WTC11 (cell line): ENCODE measurements at regions not wholly inside any gene's neighbourhood (a gene's known extent, or its start where the extent isn't known, plus 50 kb on each side); places are given as distances from the start of the nearest gene placed in this dataset.

Source experiments
- ATAC-seq: fragments of 200-7000 bp; cut with Tn5 transposase; 2 replicates; pipeline ENCODE4 v1.10.0; 2021; ENCODE audit warnings: mild to moderate bottlenecking, moderate library complexity
- CTCF ChIA-PET: fragments of 300-600 bp; sonication (Branson Sonifier 250); formaldehyde crosslinking; loops from one replicate; lab custom pipeline; 2021; ENCODE audit warnings: antibody characterized with exemption; lab: Charles Lee
- POLR2A ChIA-PET: fragments of 350-600 bp; sonication (Branson Sonifier 250); formaldehyde crosslinking; loops from one replicate; lab custom pipeline; 2021; ENCODE audit warnings: antibody characterized with exemption; lab: Charles Lee
- DNase-seq: peaks from one replicate; pipeline ENCODE4 v3.0.0; 2021; ENCODE audit warnings: low spot score
- H3K27ac Mint-ChIP-seq: 2 replicates; pipeline ENCODE4 v1.8.0; 2021; ENCODE audit warnings: mixed read lengths
- H3K27me3 Mint-ChIP-seq: 2 replicates; pipeline ENCODE4 v1.8.0; 2021; ENCODE audit warnings: low read depth, mild to moderate bottlenecking, moderate library complexity, mixed read lengths
- H3K36me3 Mint-ChIP-seq: 2 replicates; pipeline ENCODE4 v1.8.0; 2021; ENCODE audit warnings: mixed read lengths
- H3K4me1 Mint-ChIP-seq: 2 replicates; pipeline ENCODE4 v1.8.0; 2022; ENCODE audit warnings: mixed read lengths
- H3K4me3 Mint-ChIP-seq: 2 replicates; pipeline ENCODE4 v1.8.0; 2021; ENCODE audit warnings: mild to moderate bottlenecking, moderate library complexity, mixed read lengths
- H3K9me3 Mint-ChIP-seq: 2 replicates; pipeline ENCODE4 v1.8.0; 2021; ENCODE audit warnings: mixed read lengths
- AR ChIP-seq: fragments of 250-450 bp; sonication (Bioruptor Pico); IDR thresholded peaks from 2 replicates; pipeline ENCODE4 v1.9.0; 2021; ENCODE audit warnings: mild to moderate bottlenecking
- ARID4B ChIP-seq: sonication (generic); formaldehyde crosslinking; IDR thresholded peaks from 2 replicates; pipeline ENCODE4 v1.8.0; 2023; ENCODE audit warnings: missing genetic modification reagents, mild to moderate bottlenecking, borderline replicate concordance
- ATF3 ChIP-seq: sonication (generic); formaldehyde crosslinking; conservative IDR thresholded peaks from 2 replicates; pipeline ENCODE4 v1.8.1; 2022; ENCODE audit warnings: mild to moderate bottlenecking, missing genetic modification reagents
- ELF4 ChIP-seq: sonication (generic); formaldehyde crosslinking; IDR thresholded peaks from 2 replicates; pipeline ENCODE4 v1.8.1; 2022; ENCODE audit warnings: low read depth, mild to moderate bottlenecking, moderate library complexity, missing genetic modification reagents
- EMX1 ChIP-seq: fragments of 250-450 bp; sonication (Bioruptor Pico); IDR thresholded peaks from 2 replicates; pipeline ENCODE4 v1.8.0; 2021; ENCODE audit warnings: mild to moderate bottlenecking
- ERG ChIP-seq: fragments of 250-450 bp; sonication (Bioruptor Pico); IDR thresholded peaks from 2 replicates; pipeline ENCODE4 v1.8.0; 2021; ENCODE audit warnings: mild to moderate bottlenecking
- ESRRA ChIP-seq: sonication (generic); formaldehyde crosslinking; IDR thresholded peaks from 2 replicates; pipeline ENCODE4 v1.8.1; 2022; ENCODE audit warnings: mild to moderate bottlenecking, missing genetic modification reagents, borderline replicate concordance
- FOXJ3 ChIP-seq: sonication (generic); formaldehyde crosslinking; IDR thresholded peaks from 2 replicates; pipeline ENCODE4 v1.9.0; 2021; ENCODE audit warnings: missing genetic modification reagents, mild to moderate bottlenecking, borderline replicate concordance
- GRHL2 ChIP-seq: fragments of 250-450 bp; sonication (Bioruptor Pico); IDR thresholded peaks from 2 replicates; pipeline ENCODE4 v1.8.0; 2022; ENCODE audit warnings: mild to moderate bottlenecking, moderate library complexity; ENCODE audit not compliant: insufficient replicate concordance, severe bottlenecking
- HMGXB4 ChIP-seq: sonication (generic); formaldehyde crosslinking; IDR thresholded peaks from 2 replicates; pipeline ENCODE4 v1.8.1; 2023; ENCODE audit warnings: mild to moderate bottlenecking, moderate library complexity, missing genetic modification reagents
- JUN ChIP-seq: sonication (generic); formaldehyde crosslinking; IDR thresholded peaks from 2 replicates; pipeline ENCODE4 v1.8.0; 2023; ENCODE audit warnings: mild to moderate bottlenecking, missing genetic modification reagents
- MLX ChIP-seq: sonication (generic); formaldehyde crosslinking; IDR thresholded peaks from 2 replicates; pipeline ENCODE4 v1.8.1; 2023; ENCODE audit warnings: mild to moderate bottlenecking, missing genetic modification reagents, moderate library complexity
- MYBL2 ChIP-seq: sonication (generic); formaldehyde crosslinking; IDR thresholded peaks from 2 replicates; pipeline ENCODE4 v1.8.1; 2023; ENCODE audit warnings: mild to moderate bottlenecking, moderate library complexity, missing genetic modification reagents
- TP53 ChIP-seq: sonication (generic); formaldehyde crosslinking; IDR thresholded peaks from 2 replicates; pipeline ENCODE4 v1.8.1; 2023; ENCODE audit warnings: mild to moderate bottlenecking, missing genetic modification reagents
- USF2 ChIP-seq: sonication (generic); formaldehyde crosslinking; IDR thresholded peaks from 2 replicates; pipeline ENCODE4 v1.8.1; 2023; ENCODE audit warnings: mild to moderate bottlenecking, missing genetic modification reagents, moderate library complexity
- ZNF532 ChIP-seq: fragments of 250-450 bp; sonication (Bioruptor Pico); IDR thresholded peaks from 2 replicates; pipeline ENCODE4 v1.9.0; 2021; ENCODE audit warnings: mild to moderate bottlenecking, borderline replicate concordance

GRCh38 chr12:34356233-34356987 is 334.1 kb downstream of the ALG10 start:
- H3K4me3 Mint-ChIP-seq: no peak overlapping the region
- TF ChIP-seq ATF3 (CRISPR knock-in tag) (no peak), ARID4B (CRISPR knock-in tag) (no peak), EMX1 (CRISPR knock-in tag) (no peak), ESRRA (CRISPR knock-in tag) (no peak), JUN (CRISPR knock-in tag) (no peak), GRHL2 (CRISPR knock-in tag) (no peak), HMGXB4 (CRISPR knock-in tag) (no peak), FOXJ3 (CRISPR knock-in tag) (no peak), MLX (CRISPR knock-in tag) (no peak), AR (no peak), ELF4 (CRISPR knock-in tag) (no peak), TP53 (CRISPR knock-in tag) (no peak)
- ChIA-PET POLR2A (no interaction called here), CTCF (no interaction called here)
- ATAC-seq (no peak), DNase-seq (no peak)
- peaks cover 26% of the 10 kb centered on the region for H3K36me3 Mint-ChIP-seq
- peaks cover 10% of the 10 kb centered on the region; the same call in 1 of the 2 replicates for H3K27me3 Mint-ChIP-seq
- no peak overlapping the region for H3K27ac Mint-ChIP-seq
- no peaks in the 10 kb centered on the region; the same call in 1 of the 2 replicates for H3K9me3 Mint-ChIP-seq
- H3K4me1 Mint-ChIP-seq: no peaks in the 10 kb centered on the region

GRCh38 chr12:34357791-34358190 is 335.5 kb downstream of the ALG10 start:
- Mint-ChIP-seq H3K36me3 (peaks cover 38% of the 10 kb centered on the region), H3K27ac (no peak overlapping the region), H3K27me3 (peaks cover 10% of the 10 kb centered on the region; the same call in 1 of the 2 replicates), H3K9me3 (peaks cover 9% of the 10 kb centered on the region; the same call in 1 of the 2 replicates), H3K4me1 (no peaks in the 10 kb centered on the region), H3K4me3 (no peak overlapping the region)
- ChIA-PET POLR2A (no interaction called here), CTCF (no interaction called here)
- DNase-seq (no peak), ATAC-seq (no peak)
- TF ChIP-seq ATF3 (CRISPR knock-in tag) (no peak), USF2 (CRISPR knock-in tag) (no peak), ZNF532 (CRISPR knock-in tag) (no peak), MYBL2 (CRISPR knock-in tag) (no peak), ERG (CRISPR knock-in tag) (no peak)
